DND-41 (cell line): ENCODE measurements at regions not wholly inside any gene's neighbourhood (a gene's known extent, or its start where the extent isn't known, plus 50 kb on each side); places are given as distances from the start of the nearest gene placed in this dataset.

Experiments used
- ATAC-seq: fragments of 200-7000 bp; cut with Tn5 transposase; 3 replicates; pipeline ENCODE4 v1.9.1; 2021; ENCODE audit warnings: low read depth; ENCODE audit not compliant: insufficient read depth
- DNase-seq: peaks from one replicate; pipeline ENCODE4 v3.0.0-alpha.2; 2020
- H2AFZ ChIP-seq: 2 replicates; pipeline ENCODE4 v1.6.0; 2012; ENCODE audit warnings: low read depth, low read length
- H3K27ac ChIP-seq: 2 replicates; pipeline ENCODE4 v1.5.1; 2012; ENCODE audit warnings: low read length, inconsistent platforms
- H3K27me3 ChIP-seq: fragments of 200-600 bp; sonication (generic); 2 replicates; pipeline ENCODE4 v1.6.0; 2012; ENCODE audit warnings: low read length, mild to moderate bottlenecking, inconsistent platforms; ENCODE audit not compliant: insufficient read depth, poor library complexity
- H3K36me3 ChIP-seq: 2 replicates; pipeline ENCODE4 v1.5.1; 2012; ENCODE audit warnings: low read length, inconsistent platforms; ENCODE audit not compliant: insufficient read depth
- H3K4me1 ChIP-seq: 2 replicates; pipeline ENCODE4 v1.5.1; 2012; ENCODE audit warnings: mild to moderate bottlenecking, low read length; ENCODE audit not compliant: insufficient read depth
- H3K4me2 ChIP-seq: 2 replicates; pipeline ENCODE4 v1.6.0; 2012; ENCODE audit warnings: mild to moderate bottlenecking, moderate library complexity, low read length, inconsistent platforms; ENCODE audit not compliant: insufficient read depth
- H3K4me3 ChIP-seq, 2 experiments: fragments of 200-600 bp in 1 of 2; shearing (Covaris generic) in 1 of 2; 2 replicates each; pipeline ENCODE4 v1.5.1; 2012 to 2016; ENCODE audit warnings: inconsistent platforms in 2 of 2, low read length in 2 of 2, mild to moderate bottlenecking in 2 of 2, low read depth in 1 of 2, moderate library complexity in 1 of 2
- H3K79me2 ChIP-seq: 2 replicates; pipeline ENCODE4 v1.6.0; 2012; ENCODE audit warnings: low read length, inconsistent platforms; ENCODE audit not compliant: insufficient read depth
- H3K9ac ChIP-seq: 2 replicates; pipeline ENCODE4 v1.6.0; 2012; ENCODE audit warnings: low read depth, mild to moderate bottlenecking, inconsistent platforms, low read length, moderate library complexity
- H3K9me3 ChIP-seq: 2 replicates; pipeline ENCODE4 v1.5.1; 2012; ENCODE audit warnings: low read length, moderate library complexity, mild to moderate bottlenecking, inconsistent platforms; ENCODE audit not compliant: insufficient read depth, severe bottlenecking
- H4K20me1 ChIP-seq: 2 replicates; pipeline ENCODE4 v1.6.0; 2012; ENCODE audit warnings: low read length; ENCODE audit not compliant: insufficient read depth
- EZH2 ChIP-seq: IDR thresholded peaks from 3 replicates; pipeline ENCODE4 v1.6.1; 2012; ENCODE audit warnings: borderline replicate concordance, low read depth, mild to moderate bottlenecking, moderate library complexity, low read length, inconsistent platforms; ENCODE audit not compliant: severe bottlenecking
- TF ChIP-seq, protein P1 (sequence below): IDR thresholded peaks from 2 replicates; pipeline ENCODE4 v1.5.1; 2012; ENCODE audit warnings: borderline replicate concordance, low read length, moderate library complexity, mild to moderate bottlenecking; ENCODE audit not compliant: poor library complexity, severe bottlenecking; ENCODE audit errors: extremely low read depth

- H3K9ac ChIP-seq, result no peak overlapping the region
- H3K27me3 ChIP-seq, result no peaks in the 10 kb centered on the region
- ATAC-seq (no peak), DNase-seq (no peak)
- no peaks in the 10 kb centered on the region for H3K36me3 ChIP-seq
- H3K9me3 ChIP-seq, result no peaks in the 10 kb centered on the region
- H3K4me1 ChIP-seq, result no peaks in the 10 kb centered on the region
- no peak overlapping the region for H2AFZ ChIP-seq
- no peak overlapping the region for H3K27ac ChIP-seq
- no peaks in the 10 kb centered on the region for H3K79me2 ChIP-seq
- no peak overlapping the region for H3K4me3 ChIP-seq
- no peaks in the 10 kb centered on the region for H4K20me1 ChIP-seq
- TF ChIP-seq, protein P1, sequence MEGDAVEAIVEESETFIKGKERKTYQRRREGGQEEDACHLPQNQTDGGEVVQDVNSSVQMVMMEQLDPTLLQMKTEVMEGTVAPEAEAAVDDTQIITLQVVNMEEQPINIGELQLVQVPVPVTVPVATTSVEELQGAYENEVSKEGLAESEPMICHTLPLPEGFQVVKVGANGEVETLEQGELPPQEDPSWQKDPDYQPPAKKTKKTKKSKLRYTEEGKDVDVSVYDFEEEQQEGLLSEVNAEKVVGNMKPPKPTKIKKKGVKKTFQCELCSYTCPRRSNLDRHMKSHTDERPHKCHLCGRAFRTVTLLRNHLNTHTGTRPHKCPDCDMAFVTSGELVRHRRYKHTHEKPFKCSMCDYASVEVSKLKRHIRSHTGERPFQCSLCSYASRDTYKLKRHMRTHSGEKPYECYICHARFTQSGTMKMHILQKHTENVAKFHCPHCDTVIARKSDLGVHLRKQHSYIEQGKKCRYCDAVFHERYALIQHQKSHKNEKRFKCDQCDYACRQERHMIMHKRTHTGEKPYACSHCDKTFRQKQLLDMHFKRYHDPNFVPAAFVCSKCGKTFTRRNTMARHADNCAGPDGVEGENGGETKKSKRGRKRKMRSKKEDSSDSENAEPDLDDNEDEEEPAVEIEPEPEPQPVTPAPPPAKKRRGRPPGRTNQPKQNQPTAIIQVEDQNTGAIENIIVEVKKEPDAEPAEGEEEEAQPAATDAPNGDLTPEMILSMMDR, result no peak
- TF ChIP-seq EZH2, result no peak
- H3K4me2 ChIP-seq, result no peak overlapping the region
These were observed 388.5 kb downstream of the LMO4 start for GRCh38 chr1:87717157-87717670.

DNA sequence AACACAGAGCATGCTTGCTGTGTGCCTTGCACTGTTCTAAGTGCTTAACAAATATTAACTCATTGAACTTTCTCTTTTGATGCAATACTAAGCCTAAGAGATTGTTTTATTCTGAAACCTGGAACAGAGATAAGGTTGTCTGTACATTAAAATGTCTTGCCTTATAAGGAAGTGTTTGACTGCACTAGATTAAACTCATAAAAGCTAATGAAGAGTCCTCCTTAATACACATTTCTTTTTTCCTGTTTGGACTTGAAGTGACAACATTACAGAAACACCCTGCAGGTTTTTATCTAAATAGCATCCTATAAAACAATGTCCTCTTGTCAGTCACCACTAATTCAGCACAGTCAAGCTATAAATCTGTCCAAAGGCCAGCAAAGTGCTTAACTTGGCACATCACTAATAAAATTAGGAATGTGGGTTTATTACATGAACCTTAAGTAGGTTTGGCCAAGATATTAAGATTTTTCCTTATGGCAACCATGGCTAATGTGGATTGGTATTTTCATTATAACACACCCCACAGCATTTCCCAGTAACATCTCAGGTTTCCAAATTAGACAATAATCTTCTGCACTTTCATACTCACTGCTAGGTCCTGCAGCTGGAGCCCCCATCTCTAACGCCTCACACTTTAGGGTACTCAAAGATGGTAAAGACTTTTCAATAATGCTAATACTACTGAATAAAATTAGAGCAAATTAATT lies 389.7 kb downstream of the LMO4 start:
- no peaks in the 10 kb centered on the region for H3K79me2 ChIP-seq
- no peaks in the 10 kb centered on the region for H3K27me3 ChIP-seq
- no peaks in the 10 kb centered on the region for H4K20me1 ChIP-seq
- no peak overlapping the region for H2AFZ ChIP-seq
- no peaks in the 10 kb centered on the region for H3K9me3 ChIP-seq
- no peaks in the 10 kb centered on the region for H3K4me1 ChIP-seq
- no peak overlapping the region for H3K27ac ChIP-seq
- DNase-seq, result no peak
- no peak for ATAC-seq
- H3K4me3 ChIP-seq, result no peak overlapping the region
- H3K4me2 ChIP-seq, result no peak overlapping the region
- no peak overlapping the region for H3K9ac ChIP-seq
- no peaks in the 10 kb centered on the region for H3K36me3 ChIP-seq
- TF ChIP-seq, protein P1, result no peak
- TF ChIP-seq EZH2, result no peak

GRCh38 chr1:87719658-87720057 lies 391.0 kb downstream of the LMO4 start:
- no peak overlapping the region for H3K9ac ChIP-seq
- H3K9me3 ChIP-seq, result no peaks in the 10 kb centered on the region
- H3K4me2 ChIP-seq, result no peak overlapping the region
- H3K27ac ChIP-seq, result no peak overlapping the region
- TF ChIP-seq, protein P1, result no peak
- no peak for TF ChIP-seq EZH2
- no peak for DNase-seq
- no peak for ATAC-seq
- H2AFZ ChIP-seq, result no peak overlapping the region
- H4K20me1 ChIP-seq, result no peaks in the 10 kb centered on the region
- no peaks in the 10 kb centered on the region for H3K4me1 ChIP-seq
- H3K36me3 ChIP-seq, result no peaks in the 10 kb centered on the region
- no peaks in the 10 kb centered on the region for H3K79me2 ChIP-seq
- H3K27me3 ChIP-seq, result no peaks in the 10 kb centered on the region
- H3K4me3 ChIP-seq, result no peak overlapping the region
